ENCODE measurements at regions not wholly inside any gene's neighbourhood (a gene's known extent, or its start where the extent isn't known, plus 50 kb on each side); places are given as distances from the start of the nearest gene placed in this dataset.

DNA sequence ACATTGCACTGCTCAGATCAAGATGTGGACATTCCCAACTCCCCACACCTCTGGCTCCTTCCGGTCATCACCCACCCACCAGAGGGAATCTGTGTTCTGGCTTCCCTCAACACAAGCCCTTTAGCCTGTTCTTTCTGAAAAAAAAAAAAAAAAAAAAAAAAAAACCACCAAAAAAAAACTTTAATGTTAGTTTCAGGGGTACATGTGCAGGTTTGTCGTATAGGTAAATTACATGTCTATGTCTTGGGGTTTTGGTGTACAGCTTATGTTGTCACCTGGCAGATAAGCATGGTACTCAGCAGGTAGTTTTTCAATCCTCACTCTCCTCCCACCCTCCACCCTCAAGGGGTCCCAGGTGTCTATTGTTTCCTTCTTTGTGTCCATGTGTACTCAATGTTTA lies 135.8 kb upstream of the FOXA2 start:
- Histone ChIP-seq H3K4me3 (replicated peaks in 1 of 4; ENCODE audit: control extremely low read depth in 1 of 4, insufficient read depth in 1 of 4, low read depth in 3 of 4, low read length in 4 of 4) (no peak overlapping the region), H3K36me3 (ENCODE audit: control insufficient read depth, insufficient read depth, low read length) (no peaks in the 10 kb centered on the region), H3K27me3 (ENCODE audit: control insufficient read depth, insufficient read depth, low read length) (no peaks in the 10 kb centered on the region), H3K9ac (ENCODE audit: insufficient read depth, low read length) (no peak overlapping the region), H3K79me2 (ENCODE audit: control insufficient read depth, insufficient read depth, low read length) (no peaks in the 10 kb centered on the region), H3K4me2 (ENCODE audit: extremely low read depth, insufficient read depth, low read length) (no peak overlapping the region), H3K27ac (ENCODE audit: insufficient read depth, low read length) (no peak overlapping the region), H2AFZ (ENCODE audit: low read length) (no peak overlapping the region), H3K9me3 (ENCODE audit: control insufficient read depth, insufficient read depth, low read depth, low read length) (no peaks in the 10 kb centered on the region), H4K20me1 (ENCODE audit: control insufficient read depth, extremely low read depth, insufficient read depth, low read length) (no peaks in the 10 kb centered on the region), H3K4me1 (ENCODE audit: control insufficient read depth, extremely low read depth, insufficient read depth, low read length) (no peaks in the 10 kb centered on the region)
- no peak for DNase-seq (ENCODE audit: low read depth in 2 of 2)
- no peak for TF ChIP-seq EZH2 (IDR thresholded peaks at IDR 0.05; ENCODE audit: low read length, missing control alignments)
- TF ChIP-seq, protein P1, sequence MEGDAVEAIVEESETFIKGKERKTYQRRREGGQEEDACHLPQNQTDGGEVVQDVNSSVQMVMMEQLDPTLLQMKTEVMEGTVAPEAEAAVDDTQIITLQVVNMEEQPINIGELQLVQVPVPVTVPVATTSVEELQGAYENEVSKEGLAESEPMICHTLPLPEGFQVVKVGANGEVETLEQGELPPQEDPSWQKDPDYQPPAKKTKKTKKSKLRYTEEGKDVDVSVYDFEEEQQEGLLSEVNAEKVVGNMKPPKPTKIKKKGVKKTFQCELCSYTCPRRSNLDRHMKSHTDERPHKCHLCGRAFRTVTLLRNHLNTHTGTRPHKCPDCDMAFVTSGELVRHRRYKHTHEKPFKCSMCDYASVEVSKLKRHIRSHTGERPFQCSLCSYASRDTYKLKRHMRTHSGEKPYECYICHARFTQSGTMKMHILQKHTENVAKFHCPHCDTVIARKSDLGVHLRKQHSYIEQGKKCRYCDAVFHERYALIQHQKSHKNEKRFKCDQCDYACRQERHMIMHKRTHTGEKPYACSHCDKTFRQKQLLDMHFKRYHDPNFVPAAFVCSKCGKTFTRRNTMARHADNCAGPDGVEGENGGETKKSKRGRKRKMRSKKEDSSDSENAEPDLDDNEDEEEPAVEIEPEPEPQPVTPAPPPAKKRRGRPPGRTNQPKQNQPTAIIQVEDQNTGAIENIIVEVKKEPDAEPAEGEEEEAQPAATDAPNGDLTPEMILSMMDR (conservative IDR thresholded peaks at IDR 0.05 in 1 of 2, IDR thresholded peaks at IDR 0.05 in 1 of 2; ENCODE audit: low read depth in 1 of 2, low read length in 2 of 2): no peak

DNA sequence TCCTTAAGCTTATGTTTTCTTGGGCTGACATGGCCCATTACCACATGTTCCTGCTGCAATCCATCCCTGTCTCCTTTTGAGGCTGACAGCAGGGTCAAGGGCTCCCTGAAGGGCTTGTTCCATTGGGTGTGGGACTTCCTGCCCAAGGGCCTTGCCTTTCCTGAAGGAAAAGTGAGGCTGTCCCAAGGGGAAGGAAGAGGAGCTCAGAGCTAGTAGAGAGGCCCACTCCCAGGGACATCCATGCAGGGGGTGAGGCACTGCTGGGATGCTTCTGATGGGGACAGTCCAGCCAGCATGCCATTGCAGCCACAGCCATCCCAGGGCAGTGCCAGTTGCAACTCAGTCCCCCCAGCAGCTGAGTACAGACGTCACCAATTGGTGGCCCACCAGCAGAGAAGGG lies 138.4 kb upstream of the FOXA2 start:
- no peak overlapping the region for H3K4me2 ChIP-seq (ENCODE audit: extremely low read depth, insufficient read depth, low read length)
- no peak overlapping the region for H2AFZ ChIP-seq (ENCODE audit: low read length)
- no peaks in the 10 kb centered on the region for H3K79me2 ChIP-seq (ENCODE audit: control insufficient read depth, insufficient read depth, low read length)
- no peak overlapping the region for H3K4me3 ChIP-seq (replicated peaks in 1 of 4; ENCODE audit: control extremely low read depth in 1 of 4, insufficient read depth in 1 of 4, low read depth in 3 of 4, low read length in 4 of 4)
- no peak overlapping the region for H3K9ac ChIP-seq (ENCODE audit: insufficient read depth, low read length)
- TF ChIP-seq, protein P1 (conservative IDR thresholded peaks at IDR 0.05 in 1 of 2, IDR thresholded peaks at IDR 0.05 in 1 of 2; ENCODE audit: low read depth in 1 of 2, low read length in 2 of 2): no peak
- TF ChIP-seq EZH2 (IDR thresholded peaks at IDR 0.05; ENCODE audit: low read length, missing control alignments): no peak
- H3K36me3 ChIP-seq (ENCODE audit: control insufficient read depth, insufficient read depth, low read length): no peaks in the 10 kb centered on the region
- no peaks in the 10 kb centered on the region for H4K20me1 ChIP-seq (ENCODE audit: control insufficient read depth, extremely low read depth, insufficient read depth, low read length)
- no peaks in the 10 kb centered on the region for H3K4me1 ChIP-seq (ENCODE audit: control insufficient read depth, extremely low read depth, insufficient read depth, low read length)
- no peaks in the 10 kb centered on the region for H3K9me3 ChIP-seq (ENCODE audit: control insufficient read depth, insufficient read depth, low read depth, low read length)
- H3K27ac ChIP-seq (ENCODE audit: insufficient read depth, low read length): no peak overlapping the region
- no peak for DNase-seq (ENCODE audit: low read depth in 2 of 2)
- H3K27me3 ChIP-seq (ENCODE audit: control insufficient read depth, insufficient read depth, low read length): no peaks in the 10 kb centered on the region

DNA sequence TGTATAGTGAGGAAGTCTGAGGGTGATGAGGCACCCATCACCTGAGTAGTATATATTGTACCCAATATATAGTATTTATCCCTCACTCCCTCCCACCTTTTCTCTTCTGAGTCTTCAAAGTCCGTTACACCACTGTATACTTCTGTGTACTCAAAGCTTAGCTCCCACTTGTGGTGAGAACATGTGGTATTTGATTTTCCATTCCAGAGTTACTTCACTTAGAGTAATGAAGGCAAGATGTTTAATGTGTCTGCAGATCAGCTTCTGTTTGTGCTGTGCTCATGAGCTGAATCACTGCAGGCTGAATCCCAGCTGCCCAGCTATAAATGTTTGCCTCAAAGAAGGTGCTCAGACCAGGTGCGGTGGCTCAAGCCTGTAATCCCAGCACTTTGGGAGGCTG lies 139.3 kb upstream of the FOXA2 start:
- Histone ChIP-seq H3K27ac (ENCODE audit: insufficient read depth, low read length) (no peak overlapping the region), H3K79me2 (ENCODE audit: control insufficient read depth, insufficient read depth, low read length) (no peaks in the 10 kb centered on the region), H3K4me3 (replicated peaks in 1 of 4; ENCODE audit: control extremely low read depth in 1 of 4, insufficient read depth in 1 of 4, low read depth in 3 of 4, low read length in 4 of 4) (no peak overlapping the region), H3K36me3 (ENCODE audit: control insufficient read depth, insufficient read depth, low read length) (no peaks in the 10 kb centered on the region), H3K4me2 (ENCODE audit: extremely low read depth, insufficient read depth, low read length) (no peak overlapping the region), H3K9ac (ENCODE audit: insufficient read depth, low read length) (no peak overlapping the region), H3K9me3 (ENCODE audit: control insufficient read depth, insufficient read depth, low read depth, low read length) (no peaks in the 10 kb centered on the region), H4K20me1 (ENCODE audit: control insufficient read depth, extremely low read depth, insufficient read depth, low read length) (no peaks in the 10 kb centered on the region), H3K27me3 (ENCODE audit: control insufficient read depth, insufficient read depth, low read length) (no peaks in the 10 kb centered on the region), H2AFZ (ENCODE audit: low read length) (no peak overlapping the region), H3K4me1 (ENCODE audit: control insufficient read depth, extremely low read depth, insufficient read depth, low read length) (no peaks in the 10 kb centered on the region)
- DNase-seq (ENCODE audit: low read depth in 2 of 2): no peak
- TF ChIP-seq, protein P1 (conservative IDR thresholded peaks at IDR 0.05 in 1 of 2, IDR thresholded peaks at IDR 0.05 in 1 of 2; ENCODE audit: low read depth in 1 of 2, low read length in 2 of 2): no peak
- TF ChIP-seq EZH2 (IDR thresholded peaks at IDR 0.05; ENCODE audit: low read length, missing control alignments): no peak
